ENCODE measurements at regions not wholly inside any gene's neighbourhood (a gene's known extent, or its start where the extent isn't known, plus 50 kb on each side); places are given as distances from the start of the nearest gene placed in this dataset.

- no peak overlapping the region for H3K27ac ChIP-seq
- FAIRE-seq, result no peak
- no peak overlapping the region for H3K4me3 ChIP-seq
- peaks cover 12% of the 10 kb centered on the region; the same call in 1 of the 3 replicates for H3K9me3 ChIP-seq
- no peak for TF ChIP-seq RAD21 (conservative IDR thresholded peaks at IDR 0.05 in 1 of 2, IDR thresholded peaks at IDR 0.05 in 1 of 2)
- no peak for TF ChIP-seq HMGXB4 (CRISPR knock-in tag; IDR thresholded peaks at IDR 0.05; ENCODE audit: borderline replicate concordance)
- no peak for TF ChIP-seq KDM5A (IDR thresholded peaks at IDR 0.05)
- TF ChIP-seq NFE2L2 (conservative IDR thresholded peaks at IDR 0.05; ENCODE audit: low read length), result no peak
- no peaks in the 10 kb centered on the region for H3K4me1 ChIP-seq
- ATAC-seq, result no peak
- no peak overlapping the region for H3K4me2 ChIP-seq
- ChIA-PET POLR2A (no interaction called here), CTCF (no interaction called here)
- 80% methylated on average over 3 of the region's 3 CpGs for WGBS (ENCODE audit: missing lambda C conversion rate)
- no peak for DNase-seq (ENCODE audit: low read depth in 1 of 2, low spot score in 1 of 2)
Observed at GRCh38 chr5:82833277-82833676, 243.9 kb downstream of the TMEM167A start.

GRCh38 chr5:82832445-82832844, 244.7 kb downstream of the TMEM167A start:
- ChIA-PET POLR2A (no interaction called here), CTCF (no interaction called here)
- Histone ChIP-seq H3K4me1 (no peaks in the 10 kb centered on the region), H3K27ac (no peak overlapping the region), H3K9me3 (peaks cover 12% of the 10 kb centered on the region; the same call in 1 of the 3 replicates), H3K4me2 (no peak overlapping the region), H3K4me3 (no peak overlapping the region)
- FAIRE-seq, result no peak
- DNase-seq (ENCODE audit: low read depth in 1 of 2, low spot score in 1 of 2), result no peak
- WGBS (ENCODE audit: missing lambda C conversion rate), result 41% methylated on average over 2 of the region's 2 CpGs
- no peak for ATAC-seq
- TF ChIP-seq CHD2 (IDR thresholded peaks at IDR 0.05; ENCODE audit: low read length, partially characterized antibody), result no peak
- no peak for TF ChIP-seq MAZ (IDR thresholded peaks at IDR 0.05; ENCODE audit: borderline replicate concordance, low read depth, low read length)
- no peak for TF ChIP-seq CHD4 (IDR thresholded peaks at IDR 0.05; ENCODE audit: borderline replicate concordance)
- TF ChIP-seq RCOR1 (IDR thresholded peaks at IDR 0.05; ENCODE audit: low read depth, low read length), result no peak
- no peak for TF ChIP-seq TFCP2L1 (CRISPR knock-in tag; IDR thresholded peaks at IDR 0.05)
- no peak for TF ChIP-seq HES2 (IDR thresholded peaks at IDR 0.05)
- no peak for TF ChIP-seq FOSL2 (IDR thresholded peaks at IDR 0.05)
- no peak for TF ChIP-seq FOSL2 (CRISPR knock-in tag; IDR thresholded peaks at IDR 0.05)
- TF ChIP-seq JUNB (IDR thresholded peaks at IDR 0.05), result no peak
- no peak for TF ChIP-seq PBX3 (IDR thresholded peaks at IDR 0.05)

GRCh38 chr5:82828211-82828610, 249.0 kb downstream of the TMEM167A start:
- Histone ChIP-seq H3K4me3 (no peak overlapping the region), H3K4me2 (no peak overlapping the region), H3K27ac (no peak overlapping the region), H3K9me3 (no peaks in the 10 kb centered on the region), H3K4me1 (no peaks in the 10 kb centered on the region)
- POLR2A ChIA-PET, result no interaction called here
- 50% methylated on average over 3 of the region's 3 CpGs for WGBS (ENCODE audit: missing lambda C conversion rate)
- no peak for TF ChIP-seq ELK1 (IDR thresholded peaks at IDR 0.05; ENCODE audit: low read depth, low read length)
- TF ChIP-seq FOSL2 (IDR thresholded peaks at IDR 0.05), result no peak
- TF ChIP-seq FOSL2 (CRISPR knock-in tag; IDR thresholded peaks at IDR 0.05), result no peak
- no peak for TF ChIP-seq BCL3 (IDR thresholded peaks at IDR 0.05)
- no peak for TF ChIP-seq MAZ (IDR thresholded peaks at IDR 0.05; ENCODE audit: borderline replicate concordance, low read depth, low read length)
- TF ChIP-seq CBX2 (IDR thresholded peaks at IDR 0.05; ENCODE audit: borderline replicate concordance, low read depth), result no peak
- TF ChIP-seq JUN (IDR thresholded peaks at IDR 0.05), result no peak
- TF ChIP-seq ESRRA (IDR thresholded peaks at IDR 0.05; ENCODE audit: borderline replicate concordance, low read length), result no peak
- TF ChIP-seq HES2 (IDR thresholded peaks at IDR 0.05), result no peak
- no peak for TF ChIP-seq MAFK (IDR thresholded peaks at IDR 0.05; ENCODE audit: partially characterized antibody)
- no peak for TF ChIP-seq E2F6 (IDR thresholded peaks at IDR 0.05; ENCODE audit: borderline replicate concordance, low read depth)
- FAIRE-seq, result no peak
- DNase-seq (ENCODE audit: low read depth in 1 of 2, low spot score in 1 of 2), result no peak
- ATAC-seq, result no peak
- CTCF ChIA-PET, result no interaction called here
